ENCODE measurements at regions not wholly inside any gene's neighbourhood (a gene's known extent, or its start where the extent isn't known, plus 50 kb on each side); places are given as distances from the start of the nearest gene placed in this dataset.
"Not testable (repeated sequence)": the region's sequence is repeated elsewhere in the genome, so short reads cannot be mapped to it uniquely, and the experiment has no call there.

DNA sequence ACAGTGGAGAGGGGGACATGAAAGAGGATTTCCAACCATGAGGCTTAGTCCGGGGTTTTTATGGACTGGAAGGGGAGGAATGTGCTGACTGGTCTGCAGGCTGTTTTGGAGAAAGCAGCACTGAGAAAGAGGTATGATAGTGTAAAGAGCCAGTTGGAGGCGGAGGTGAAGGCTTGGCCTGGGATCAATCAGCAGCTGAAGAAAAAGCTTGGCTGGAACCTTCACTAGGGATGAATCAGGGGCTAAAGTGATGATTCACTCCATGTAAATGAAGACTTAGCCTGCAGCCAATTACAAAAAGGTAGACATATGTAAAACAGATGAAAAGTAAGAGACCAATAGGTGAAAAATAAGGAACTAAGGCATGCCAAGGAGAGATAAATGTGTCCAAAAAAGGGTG is 1382.6 kb downstream of the GATA3 start:
- no peaks in the 10 kb centered on the region for H3K4me1 ChIP-seq
- TF ChIP-seq, protein P1, sequence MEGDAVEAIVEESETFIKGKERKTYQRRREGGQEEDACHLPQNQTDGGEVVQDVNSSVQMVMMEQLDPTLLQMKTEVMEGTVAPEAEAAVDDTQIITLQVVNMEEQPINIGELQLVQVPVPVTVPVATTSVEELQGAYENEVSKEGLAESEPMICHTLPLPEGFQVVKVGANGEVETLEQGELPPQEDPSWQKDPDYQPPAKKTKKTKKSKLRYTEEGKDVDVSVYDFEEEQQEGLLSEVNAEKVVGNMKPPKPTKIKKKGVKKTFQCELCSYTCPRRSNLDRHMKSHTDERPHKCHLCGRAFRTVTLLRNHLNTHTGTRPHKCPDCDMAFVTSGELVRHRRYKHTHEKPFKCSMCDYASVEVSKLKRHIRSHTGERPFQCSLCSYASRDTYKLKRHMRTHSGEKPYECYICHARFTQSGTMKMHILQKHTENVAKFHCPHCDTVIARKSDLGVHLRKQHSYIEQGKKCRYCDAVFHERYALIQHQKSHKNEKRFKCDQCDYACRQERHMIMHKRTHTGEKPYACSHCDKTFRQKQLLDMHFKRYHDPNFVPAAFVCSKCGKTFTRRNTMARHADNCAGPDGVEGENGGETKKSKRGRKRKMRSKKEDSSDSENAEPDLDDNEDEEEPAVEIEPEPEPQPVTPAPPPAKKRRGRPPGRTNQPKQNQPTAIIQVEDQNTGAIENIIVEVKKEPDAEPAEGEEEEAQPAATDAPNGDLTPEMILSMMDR (IDR thresholded peaks at IDR 0.05) = no peak
- TF ChIP-seq POLR2A (IDR thresholded peaks at IDR 0.05) = no peak
- no peaks in the 10 kb centered on the region for H3K9me3 ChIP-seq
- H3K36me3 ChIP-seq = no peaks in the 10 kb centered on the region
- no peak for DNase-seq
- H3K4me3 ChIP-seq = no peak overlapping the region
- H3K27ac ChIP-seq = no peak overlapping the region
- intact Hi-C loops (cut with DNase I) = no loop called here
- 45 to 64% methylated on average over 2 of the region's 2 CpGs for WGBS, 2 donors
- no peaks in the 10 kb centered on the region for H3K27me3 ChIP-seq

DNA sequence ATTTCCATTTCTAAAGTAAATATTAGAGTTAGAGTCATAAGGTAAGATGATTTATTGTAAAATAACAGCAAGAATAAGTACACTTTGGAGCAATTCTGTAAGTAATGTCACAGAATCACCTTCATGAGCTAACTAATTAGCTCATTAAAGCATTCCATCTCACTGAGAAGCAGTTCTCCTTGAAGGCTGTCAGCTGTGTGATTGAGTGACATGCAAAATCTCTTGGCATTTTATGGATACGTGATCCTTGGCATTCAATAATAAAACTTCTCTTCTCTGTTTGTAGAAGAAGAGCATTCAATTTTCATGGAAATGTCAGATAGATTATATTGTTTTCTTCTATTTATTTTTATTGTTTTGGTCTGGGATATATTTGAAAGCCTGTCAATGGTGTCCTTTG is 1389.3 kb downstream of the GATA3 start:
- no peaks in the 10 kb centered on the region for H3K27me3 ChIP-seq
- DNase-seq = no peak
- H3K27ac ChIP-seq = no peak overlapping the region
- intact Hi-C loops (cut with DNase I) = no loop called here
- H3K4me3 ChIP-seq = no peak overlapping the region
- no peaks in the 10 kb centered on the region for H3K9me3 ChIP-seq
- no peaks in the 10 kb centered on the region for H3K4me1 ChIP-seq
- 32 to 50% methylated on average over 1 of the region's 1 CpG for WGBS, 2 donors
- TF ChIP-seq POLR2A (IDR thresholded peaks at IDR 0.05) = no peak
- TF ChIP-seq, protein P1 (IDR thresholded peaks at IDR 0.05) = no peak
- H3K36me3 ChIP-seq = no peaks in the 10 kb centered on the region

DNA sequence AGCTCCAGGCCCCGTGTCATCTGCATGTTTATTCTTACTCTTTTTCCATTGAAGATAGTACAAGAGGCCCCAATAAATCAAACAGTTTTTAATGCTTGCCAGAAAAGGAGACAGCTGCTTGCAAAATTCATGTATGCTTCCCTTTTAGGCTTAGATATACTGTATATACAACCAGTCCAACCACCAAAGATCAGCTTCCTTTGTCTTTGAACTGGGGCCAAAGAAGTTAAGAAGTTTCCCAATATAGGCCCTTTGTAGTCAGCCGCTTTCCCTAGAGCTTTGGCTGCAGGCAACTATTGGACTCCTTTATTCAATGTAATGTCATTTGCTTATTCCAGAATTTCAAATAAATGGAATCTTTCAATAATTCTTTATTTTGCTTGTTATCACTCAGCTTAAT is 1395.0 kb downstream of the GATA3 start:
- intact Hi-C loops (cut with DNase I) = no loop called here

DNA sequence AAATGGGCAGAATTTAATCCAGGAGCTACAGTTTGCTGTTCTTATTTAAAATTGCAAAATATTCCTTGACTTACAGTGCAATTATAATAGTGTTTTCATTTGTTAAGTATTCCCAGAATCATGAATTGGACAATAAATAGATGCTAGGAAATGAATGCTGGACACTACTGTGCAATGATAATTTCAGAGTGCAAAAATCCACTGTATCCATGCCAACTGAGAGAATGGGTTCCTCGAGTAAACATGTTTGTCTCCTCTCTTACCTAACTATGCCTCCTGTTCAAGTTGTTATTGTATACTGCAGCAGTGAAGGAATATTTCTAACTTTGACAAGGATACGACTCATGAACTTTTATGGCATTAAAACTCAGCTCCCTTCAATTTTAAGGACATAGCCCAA is 1396.3 kb downstream of the GATA3 start:
- H3K27ac ChIP-seq = no peak overlapping the region
- intact Hi-C loops (cut with DNase I) = no loop called here
- no peaks in the 10 kb centered on the region for H3K4me1 ChIP-seq
- H3K9me3 ChIP-seq = peaks cover 0 to 7% (median 0%) of the 10 kb centered on the region in 3 donors
- no peaks in the 10 kb centered on the region for H3K36me3 ChIP-seq
- DNase-seq = no peak
- no peak overlapping the region for H3K4me3 ChIP-seq
- 40 to 73% methylated on average over 2 of the region's 2 CpGs for WGBS, 2 donors
- H3K27me3 ChIP-seq = no peaks in the 10 kb centered on the region
- no peak for TF ChIP-seq POLR2A (IDR thresholded peaks at IDR 0.05)
- TF ChIP-seq, protein P1 (IDR thresholded peaks at IDR 0.05) = no peak

More for the DNA sequence above, 1395.0 kb downstream of the GATA3 start:
- WGBS, 2 donors = 38 to 56% methylated on average over 2 of the region's 2 CpGs
- no peaks in the 10 kb centered on the region for H3K27me3 ChIP-seq
- DNase-seq = no peak
- H3K36me3 ChIP-seq = no peaks in the 10 kb centered on the region
- no peak overlapping the region for H3K27ac ChIP-seq
- no peaks in the 10 kb centered on the region for H3K4me1 ChIP-seq
- peaks cover 0 to 7% (median 0%) of the 10 kb centered on the region in 3 donors for H3K9me3 ChIP-seq
- TF ChIP-seq POLR2A (IDR thresholded peaks at IDR 0.05) = no peak
- TF ChIP-seq, protein P1 (IDR thresholded peaks at IDR 0.05) = no peak
- H3K4me3 ChIP-seq = no peak overlapping the region

DNA sequence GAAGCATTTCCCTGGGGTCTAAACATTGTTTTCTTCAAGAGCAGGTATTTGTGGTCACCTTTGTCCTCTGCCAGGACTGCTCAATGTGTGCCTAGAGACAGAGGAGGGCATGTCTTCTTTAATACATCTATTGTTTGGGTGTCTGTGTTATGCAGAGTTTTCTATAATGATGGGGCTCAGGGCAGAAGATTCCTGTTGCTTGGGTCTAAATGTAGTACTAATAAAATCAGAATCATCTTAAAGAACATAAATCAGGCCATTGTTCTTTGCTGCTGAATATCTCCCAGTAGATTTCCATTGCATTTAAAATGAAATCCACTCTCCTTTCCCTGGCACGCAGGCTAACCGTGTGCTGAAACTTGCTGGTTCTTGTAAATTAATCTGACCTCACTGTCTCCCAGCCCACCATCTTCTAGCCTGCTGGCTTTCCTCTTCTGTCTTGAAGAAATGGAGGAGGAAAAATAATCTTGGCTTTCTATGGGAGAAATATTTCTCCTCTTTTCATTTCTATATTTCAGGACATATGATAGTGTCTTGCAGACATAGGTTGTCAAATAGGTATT is 1396.8 kb downstream of the GATA3 start:
- Histone ChIP-seq H3K4me3 (no peak overlapping the region), H3K9me3 (peaks cover 0 to 7% (median 0%) of the 10 kb centered on the region in 3 donors), H3K27ac (no peak overlapping the region), H3K27me3 (no peaks in the 10 kb centered on the region), H3K36me3 (no peaks in the 10 kb centered on the region), H3K4me1 (no peaks in the 10 kb centered on the region)
- intact Hi-C loops (cut with DNase I) = no loop called here
- no peak for DNase-seq
- TF ChIP-seq POLR2A (IDR thresholded peaks at IDR 0.05) = no peak
- WGBS, 2 donors = 83 to 87% methylated on average over 2 of the region's 2 CpGs

DNA sequence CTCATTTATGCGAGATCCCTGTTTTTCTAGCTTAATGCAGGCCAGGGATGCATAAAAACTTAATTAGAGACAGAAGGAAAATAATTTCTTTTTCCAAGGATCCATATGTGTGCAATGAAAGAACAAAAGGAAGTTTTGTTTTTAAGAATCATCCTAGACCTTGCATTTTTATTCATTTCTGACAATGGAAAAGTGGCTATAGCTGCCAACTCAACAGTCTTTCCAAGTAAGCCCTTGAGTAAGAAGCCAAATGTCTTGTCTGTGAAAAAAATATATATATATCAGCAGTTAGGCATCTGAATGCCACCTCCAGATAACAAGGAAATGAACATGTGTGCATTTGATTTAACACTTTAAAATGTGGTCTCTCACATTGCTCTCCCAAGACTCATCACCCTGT is 1397.6 kb downstream of the GATA3 start:
- H3K36me3 ChIP-seq = no peaks in the 10 kb centered on the region
- 61 to 64% methylated on average over 1 of the region's 1 CpG for WGBS, 2 donors
- peaks cover 0 to 7% (median 0%) of the 10 kb centered on the region in 3 donors for H3K9me3 ChIP-seq
- DNase-seq = no peak
- H3K27me3 ChIP-seq = no peaks in the 10 kb centered on the region
- intact Hi-C loops (cut with DNase I) = no loop called here
- no peak for TF ChIP-seq POLR2A (IDR thresholded peaks at IDR 0.05)
- TF ChIP-seq, protein P1 (IDR thresholded peaks at IDR 0.05) = no peak
- H3K4me1 ChIP-seq = no peaks in the 10 kb centered on the region
- no peak overlapping the region for H3K4me3 ChIP-seq
- no peak overlapping the region for H3K27ac ChIP-seq

DNA sequence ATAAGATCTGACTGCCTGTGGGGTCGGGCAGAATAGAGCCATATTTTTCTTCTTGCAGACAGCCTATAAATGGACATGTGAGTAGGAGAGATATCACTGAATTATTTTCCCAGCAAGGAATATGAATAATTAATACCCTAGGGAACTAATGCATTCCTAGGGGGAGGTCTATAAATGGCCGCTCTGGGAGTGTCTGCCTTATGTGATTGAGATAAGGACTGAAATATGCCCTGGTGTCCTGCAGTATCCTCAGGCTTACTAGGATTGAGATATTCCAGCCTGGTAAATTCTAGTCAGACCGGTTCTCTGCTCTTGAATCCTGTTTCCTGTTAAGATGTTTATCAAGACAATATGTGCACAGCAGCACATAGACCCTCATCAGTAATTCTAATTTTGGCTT is 1399.4 kb downstream of the GATA3 start:
- H3K9me3 ChIP-seq; H3K27ac ChIP-seq; H3K36me3 ChIP-seq; H3K4me3 ChIP-seq; DNase-seq; H3K27me3 ChIP-seq; H3K4me1 ChIP-seq; intact Hi-C loops (cut with DNase I): not testable (repeated sequence)
- 69 to 81% methylated on average over 3 of the region's 3 CpGs for WGBS, 2 donors

Measured in esophagus squamous epithelium (tissue), 5 donors.